Activated CD4-positive, alpha-beta T cell treated with anti-CD3 and anti-CD28 coated beads, Interleukin-10, Interleukin-2, amounts not matched to agents 100 ng/mL and 50 ng/mL, durations not matched to agents 16 hours and 8 hours (primary cell): ENCODE measurements at regions not wholly inside any gene's neighbourhood (a gene's known extent, or its start where the extent isn't known, plus 50 kb on each side); places are given as distances from the start of the nearest gene placed in this dataset.
"Not testable (repeated sequence)": the region's sequence is repeated elsewhere in the genome, so short reads cannot be mapped to it uniquely, and the experiment has no call there.

Source experiments
- DNase-seq: peaks from one replicate; pipeline ENCODE4 v3.0.0-alpha.2; 2020

DNA sequence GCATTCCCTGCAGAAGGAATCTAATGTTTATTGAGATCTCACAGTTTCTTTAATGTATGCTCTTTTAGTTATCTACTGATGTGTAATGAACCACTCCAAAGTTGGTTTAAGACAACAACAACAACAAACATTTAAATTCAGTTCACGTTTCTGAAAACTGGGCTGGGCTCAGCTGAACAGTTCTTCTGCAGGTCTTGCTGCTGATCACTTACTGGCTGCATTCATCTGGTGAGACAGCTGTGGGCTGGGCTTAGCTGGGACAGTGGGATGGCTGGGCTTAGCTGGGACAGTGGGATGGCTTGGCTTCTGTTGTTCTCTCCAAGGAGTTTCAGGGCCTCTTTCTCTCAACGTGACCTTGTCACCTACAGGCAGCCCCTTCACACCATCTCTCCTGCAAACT is 544.3 kb upstream of the CDH5 start:
- no peak for DNase-seq

DNA sequence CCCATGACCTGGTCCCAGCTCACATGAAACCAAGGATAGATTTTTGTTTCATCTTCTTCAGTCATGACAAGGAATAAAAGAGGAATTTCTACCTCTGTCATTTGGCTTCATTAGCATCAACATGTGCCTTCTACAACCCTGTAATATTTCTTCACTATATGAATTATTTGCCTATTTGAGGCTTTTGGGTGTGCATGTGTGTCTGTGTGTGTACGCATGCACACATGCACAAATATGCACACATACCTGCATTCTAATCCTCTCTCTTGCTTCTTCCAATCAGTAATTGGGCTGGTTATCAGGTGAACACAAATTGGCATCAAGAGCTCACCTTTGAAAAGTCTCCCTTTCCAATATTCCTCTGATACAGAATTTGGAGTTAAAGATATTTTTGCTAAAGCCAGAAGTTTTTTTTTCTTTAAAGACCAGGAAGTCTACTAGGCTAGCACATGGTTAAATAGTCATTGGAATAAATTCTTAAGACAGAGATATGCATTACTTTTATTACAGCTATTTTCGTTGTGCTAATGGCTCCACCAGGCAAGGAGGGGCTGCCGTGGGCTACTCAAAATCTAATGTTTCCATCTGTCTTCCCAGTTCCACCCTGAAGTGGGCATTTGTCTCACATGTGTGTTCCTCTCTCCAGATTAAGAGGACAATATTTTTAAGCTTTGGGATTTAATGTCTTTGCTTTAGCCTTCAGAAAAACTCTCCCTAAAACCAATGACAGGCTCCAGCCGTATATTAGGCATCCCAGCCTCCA is 547.2 kb upstream of the CDH5 start:
- no peak for DNase-seq

DNA sequence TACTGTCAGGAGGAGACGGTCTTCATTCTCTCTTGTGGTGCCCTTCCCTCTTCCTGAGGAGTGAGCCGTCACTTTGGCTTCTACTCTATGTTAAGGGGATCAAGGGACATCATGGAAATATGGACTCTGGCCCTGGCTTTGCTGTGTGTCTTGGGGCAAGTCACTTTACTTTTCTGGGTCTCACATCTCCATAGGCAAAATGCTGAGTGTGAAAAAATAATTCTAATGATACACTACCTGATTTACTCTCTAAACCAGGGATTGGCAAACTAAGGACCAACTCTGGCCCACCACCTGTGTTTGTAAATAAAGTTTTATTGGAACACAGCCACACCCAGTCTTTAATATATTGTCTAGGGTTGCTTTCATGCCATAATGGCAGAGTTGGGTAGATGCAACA is 548.7 kb upstream of the CDH5 start:
- DNase-seq: no peak

DNA sequence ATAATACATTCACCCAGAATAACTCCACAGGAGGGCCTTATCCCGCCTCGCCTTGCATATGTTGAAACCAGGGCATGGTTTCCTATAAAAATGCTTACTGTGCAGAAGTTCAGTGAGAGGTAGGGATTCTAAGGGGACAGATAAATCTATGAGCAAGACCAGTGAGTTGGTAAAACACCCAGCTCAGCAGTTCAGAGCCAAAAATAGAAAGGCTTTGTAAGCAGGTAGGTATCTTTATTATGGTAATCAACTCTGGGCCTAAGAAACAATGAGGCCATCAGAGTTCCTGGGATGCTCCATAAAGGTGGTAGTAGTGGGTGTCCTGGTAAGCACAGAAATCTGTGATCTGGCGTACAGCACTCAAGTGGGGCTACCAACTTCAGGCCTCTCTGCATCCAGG is 549.4 kb upstream of the CDH5 start:
- DNase-seq: no peak

DNA sequence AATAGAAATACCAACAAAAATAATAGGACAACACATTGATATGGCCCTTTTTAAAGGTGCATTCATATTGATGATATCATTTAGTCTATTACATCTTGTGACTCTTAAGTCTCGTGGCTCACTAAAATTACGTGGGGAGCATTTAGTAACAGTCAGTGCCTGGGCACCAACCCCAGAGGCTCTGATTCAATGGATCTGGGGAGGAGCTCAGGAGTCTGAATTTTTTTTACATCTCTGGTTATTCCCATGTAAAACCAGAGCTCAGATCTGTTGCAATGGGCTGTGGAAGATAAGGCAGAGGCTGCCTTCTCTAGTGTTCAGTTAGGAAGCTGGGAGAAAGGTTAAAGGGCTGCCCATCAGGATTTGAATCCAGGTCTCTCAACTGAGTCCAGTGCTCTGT is 549.9 kb upstream of the CDH5 start:
- DNase-seq: no peak

DNA sequence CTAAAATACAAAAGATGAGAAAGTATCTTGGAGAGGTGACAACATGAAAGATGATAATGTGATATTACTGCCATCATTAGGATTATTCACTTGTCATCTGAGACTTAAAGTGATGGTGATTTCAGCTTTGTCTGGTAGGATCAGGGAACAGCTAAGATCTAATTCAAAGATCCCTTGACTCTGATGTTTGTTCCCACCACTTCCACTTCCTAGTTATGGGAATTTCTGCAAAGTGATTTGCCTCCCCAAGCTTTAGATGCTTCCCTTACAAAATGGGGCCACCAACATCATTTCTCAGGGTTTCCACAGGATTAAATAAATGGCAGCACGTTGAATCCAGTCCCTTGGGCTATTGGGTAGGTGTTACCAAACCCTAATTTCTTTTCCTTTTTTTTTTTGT is 550.8 kb upstream of the CDH5 start:
- no peak for DNase-seq

DNA sequence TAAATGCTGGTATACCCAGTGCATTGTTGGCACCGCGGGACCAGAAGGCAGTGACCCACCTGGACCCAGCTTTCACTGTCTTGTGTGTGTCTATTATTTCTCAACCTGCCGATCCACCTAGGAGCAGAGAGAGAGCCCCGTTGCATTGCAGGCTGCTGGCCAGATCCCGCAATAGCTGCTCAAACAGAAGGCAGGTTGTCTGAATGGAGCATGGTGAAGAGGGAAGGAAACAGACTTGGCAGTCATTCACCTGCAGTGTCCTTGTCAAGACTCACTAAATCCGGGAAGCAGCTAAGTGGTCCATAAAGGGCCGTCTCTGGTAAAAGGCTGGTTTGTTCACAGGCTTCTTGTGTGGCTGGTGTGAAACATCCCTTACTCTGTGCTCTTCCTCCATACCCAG is 552.6 kb upstream of the CDH5 start:
- not testable (repeated sequence) for DNase-seq

DNA sequence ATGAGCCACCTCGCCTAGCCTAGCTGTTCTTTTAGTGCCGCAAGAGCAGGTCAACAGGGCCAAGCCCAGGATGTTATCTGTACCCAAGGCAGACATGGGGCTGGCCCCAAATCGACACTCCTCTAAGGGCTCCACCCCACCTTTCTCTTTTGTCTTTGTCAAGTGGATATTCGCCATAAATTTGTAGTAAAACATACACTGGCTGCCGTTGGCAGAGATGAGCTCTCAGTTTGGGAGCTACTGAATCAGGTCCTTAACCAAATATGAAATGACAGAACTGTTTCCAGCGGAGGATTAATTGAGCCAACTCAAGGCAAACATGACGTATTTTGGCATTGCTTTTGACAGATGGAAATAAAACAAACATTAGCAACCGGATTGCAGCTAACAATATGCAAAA is 556.9 kb upstream of the CDH5 start:
- DNase-seq: no peak

DNA sequence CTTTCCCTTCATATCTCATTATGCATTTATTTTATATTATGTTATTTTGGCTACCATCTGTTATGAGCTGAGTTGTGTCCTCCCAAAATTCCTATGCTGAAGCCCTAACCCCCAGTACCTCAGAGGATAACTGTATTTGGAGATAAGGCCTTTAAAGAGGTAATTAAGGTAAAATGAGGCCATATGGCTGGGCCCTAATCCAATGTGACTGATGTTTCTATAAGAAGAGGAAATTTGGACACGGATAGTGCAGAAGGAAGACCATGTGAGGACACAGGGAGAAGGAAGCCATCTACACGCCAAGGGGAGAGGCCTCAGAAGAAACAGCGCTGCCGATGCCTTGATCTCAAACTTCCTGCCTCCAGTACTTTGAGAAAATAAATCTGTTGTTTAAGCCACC is 557.7 kb upstream of the CDH5 start:
- DNase-seq: no peak

DNA sequence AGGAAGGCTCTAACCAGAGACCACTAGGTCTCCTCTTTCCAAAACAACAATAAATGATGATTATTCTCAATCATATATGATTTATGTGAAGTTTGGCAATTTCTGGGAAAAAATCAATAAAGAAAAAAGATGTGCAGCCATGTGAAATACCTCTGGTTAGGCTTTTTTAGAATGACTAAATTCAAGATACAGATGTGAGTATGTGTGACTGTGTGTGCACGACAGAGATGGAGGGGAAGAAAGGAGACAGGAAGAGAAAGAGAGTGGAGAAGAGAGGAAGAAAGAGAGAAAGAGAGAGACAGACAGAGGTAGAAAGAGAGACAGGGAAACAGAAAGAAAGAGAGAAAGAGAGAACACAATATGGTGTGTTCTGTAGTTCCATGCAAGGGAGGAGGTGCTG is 558.6 kb upstream of the CDH5 start:
- DNase-seq: no peak

DNA sequence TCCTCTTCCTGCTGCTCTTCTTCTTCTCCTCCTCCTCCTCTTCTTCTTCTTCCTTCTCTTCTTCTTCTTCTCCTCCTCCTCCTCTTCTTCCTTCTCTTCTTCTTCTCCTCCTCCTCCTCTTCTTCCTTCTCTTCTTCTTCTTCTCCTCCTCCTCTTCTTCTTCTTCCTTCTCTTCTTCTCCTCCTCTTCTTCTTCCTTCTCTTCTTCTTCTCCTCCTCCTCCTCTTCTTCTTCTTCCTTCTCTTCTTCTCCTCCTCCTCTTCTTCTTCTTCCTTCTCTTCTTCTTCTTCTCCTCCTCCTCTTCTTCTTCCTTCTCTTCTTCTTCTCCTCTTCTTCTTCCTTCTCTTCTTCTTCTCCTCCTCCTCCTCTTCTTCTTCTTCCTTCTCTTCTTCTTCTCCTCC is 560.8 kb upstream of the CDH5 start:
- DNase-seq: not testable (repeated sequence)

DNA sequence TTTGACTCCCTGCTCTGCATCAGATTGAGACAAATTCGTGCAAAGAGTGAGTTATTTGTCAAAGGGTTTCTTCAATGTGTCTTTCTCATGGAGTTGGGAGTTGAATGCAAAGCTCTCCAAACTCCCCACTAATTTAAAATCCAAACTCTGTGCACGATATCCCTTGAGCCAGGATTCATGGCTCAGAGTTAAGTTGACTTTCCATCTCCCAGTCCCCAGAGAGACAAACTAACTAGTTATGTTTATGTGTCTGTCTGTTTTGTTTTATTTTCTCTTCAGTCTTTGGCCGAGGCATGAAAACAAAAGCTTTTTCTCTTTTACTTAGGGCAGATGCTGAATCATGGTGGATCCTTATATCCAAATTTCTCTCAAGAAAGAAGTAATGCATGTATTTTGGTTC is 570.0 kb upstream of the CDH5 start:
- no peak for DNase-seq

DNA sequence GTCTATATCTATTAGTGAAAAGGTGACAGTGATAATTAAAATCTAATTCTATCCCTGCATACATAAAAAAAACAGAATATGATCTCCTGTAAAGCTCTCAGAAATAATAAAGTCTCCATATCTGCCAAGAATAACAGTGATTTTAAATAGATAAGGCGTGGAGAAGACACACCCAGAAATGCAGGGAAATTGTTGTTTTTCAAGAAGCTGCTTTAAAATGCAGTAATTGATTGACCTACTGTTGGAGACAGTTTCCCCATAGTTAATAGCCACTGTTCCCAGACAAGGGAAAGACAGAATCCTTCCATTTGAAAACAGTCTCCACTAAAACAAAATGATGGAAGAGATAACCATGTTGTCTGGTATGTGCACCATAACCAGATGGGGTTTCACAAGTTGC is 571.5 kb upstream of the CDH5 start:
- no peak for DNase-seq

DNA sequence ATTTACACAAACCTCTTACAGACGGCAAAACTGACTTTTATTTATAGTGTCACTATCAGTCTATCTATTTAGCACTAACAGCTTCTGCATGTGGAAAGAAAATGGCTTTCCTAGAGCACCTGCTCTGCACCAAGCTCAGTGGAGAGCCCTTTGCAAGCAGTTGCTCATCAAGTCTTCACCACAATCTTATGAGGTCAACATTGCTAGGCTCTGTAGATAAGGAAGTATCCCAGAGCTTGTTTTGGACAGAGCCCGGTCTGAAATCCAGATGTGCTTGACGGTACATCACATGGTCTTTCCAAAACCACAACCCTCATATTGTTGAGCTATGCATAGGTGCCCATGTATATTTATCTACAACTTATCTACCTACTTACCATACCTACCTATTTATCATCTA is 572.7 kb upstream of the CDH5 start:
- no peak for DNase-seq

DNA sequence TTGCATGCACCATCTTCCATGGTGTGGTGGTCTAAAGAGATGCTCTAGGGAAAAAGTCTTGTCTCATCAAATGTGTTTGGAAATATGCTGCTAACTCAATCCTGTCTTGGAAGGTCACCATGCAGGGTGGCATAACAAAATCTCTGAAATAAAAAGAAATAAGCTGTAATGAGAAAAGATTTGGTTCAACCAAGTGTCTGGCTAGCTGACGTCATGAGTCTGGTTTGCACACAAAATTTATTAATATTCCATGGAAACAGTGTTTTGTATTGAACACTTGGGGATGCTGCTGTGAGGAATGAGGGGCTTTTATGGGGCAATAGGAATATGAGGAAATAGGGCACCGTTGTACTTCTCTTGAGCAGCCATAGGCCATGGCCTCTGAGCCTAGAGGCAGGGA is 575.7 kb upstream of the CDH5 start:
- no peak for DNase-seq

DNA sequence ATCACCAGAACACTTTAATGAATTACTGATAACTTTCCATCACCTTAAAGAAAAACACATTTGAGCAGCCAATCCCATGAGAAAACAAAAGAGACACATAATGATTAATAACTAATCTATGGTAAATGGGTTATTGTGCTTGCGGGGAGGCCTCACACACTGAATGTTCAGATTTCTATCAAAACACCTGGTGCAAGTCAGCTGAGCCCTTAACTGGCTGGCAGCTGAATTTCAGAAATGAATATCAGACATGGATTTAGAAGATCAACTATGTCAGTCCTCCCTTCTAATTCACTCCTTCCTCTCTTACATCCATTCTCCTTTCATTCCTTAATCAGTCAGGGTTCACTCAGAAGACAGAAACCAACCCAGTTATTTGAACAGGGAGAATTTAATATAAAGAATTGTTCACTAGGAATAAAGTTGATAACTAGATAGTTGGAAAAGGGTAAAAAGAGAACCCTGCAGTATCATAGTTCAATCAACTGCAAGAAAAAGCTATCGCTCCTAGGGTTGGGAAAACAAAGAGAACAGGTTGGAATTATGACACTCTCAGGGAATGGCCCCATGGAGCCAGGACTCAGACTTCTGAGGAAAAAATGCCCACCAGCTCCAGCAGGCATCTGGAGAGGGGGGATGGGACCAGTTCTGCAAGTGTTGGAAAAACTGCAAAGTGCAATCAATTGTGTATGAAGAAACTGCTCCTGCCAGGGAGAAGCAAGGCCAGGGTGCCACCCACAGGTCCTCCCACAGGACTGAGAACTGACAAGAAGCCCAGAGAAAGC is 577.1 kb upstream of the CDH5 start:
- no peak for DNase-seq

DNA sequence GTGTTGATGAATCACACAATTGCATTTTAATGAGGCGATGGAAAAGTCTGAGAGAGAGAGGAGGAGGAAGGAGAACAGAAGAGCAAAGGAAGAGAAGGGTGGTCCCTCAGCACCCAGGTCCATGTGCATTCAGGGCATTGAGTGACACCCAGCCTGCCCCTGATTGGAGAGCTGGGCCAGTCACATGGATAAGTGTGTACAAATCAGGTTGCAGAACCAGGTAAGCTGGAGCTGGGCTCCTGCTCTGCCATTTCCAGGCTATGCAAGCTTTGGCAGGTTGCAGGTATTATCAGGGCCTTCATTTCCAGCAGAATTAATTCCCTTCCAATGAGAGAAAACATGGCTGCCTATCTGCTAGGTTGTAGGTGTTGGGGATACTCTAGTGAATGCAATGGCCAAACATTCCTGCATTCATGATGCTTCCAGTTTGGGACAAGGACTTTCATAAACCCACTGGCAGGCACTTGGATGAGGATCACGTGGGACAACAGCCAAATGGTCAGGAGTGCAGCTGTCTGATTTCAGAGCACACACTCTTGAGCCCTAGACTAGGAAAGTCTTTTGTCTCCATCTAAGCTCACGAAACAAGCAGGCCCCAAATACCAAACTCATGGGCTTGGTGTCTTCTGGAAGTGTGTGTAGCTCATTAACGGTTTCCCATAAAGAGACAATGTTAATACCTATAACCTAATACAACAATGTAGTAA is 577.9 kb upstream of the CDH5 start:
- DNase-seq: no peak

DNA sequence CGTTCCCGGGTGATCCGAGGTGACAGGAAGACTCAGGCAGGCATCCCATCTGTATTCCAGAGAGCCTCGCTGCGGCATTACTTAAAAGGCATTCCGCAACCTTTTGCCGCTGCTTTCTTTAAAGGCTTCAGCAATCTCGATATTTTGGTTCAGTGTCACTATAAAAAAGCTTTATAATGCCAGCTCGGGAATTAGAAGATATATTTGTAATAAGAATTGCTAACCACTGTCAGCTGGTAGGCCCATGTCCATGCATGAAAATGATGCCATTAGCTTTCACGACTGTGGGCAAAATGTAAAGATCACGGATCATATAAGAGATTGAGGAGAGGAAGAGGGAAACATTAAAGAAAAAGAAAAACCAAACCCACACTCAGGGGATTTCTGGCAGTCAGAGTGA is 578.6 kb upstream of the CDH5 start:
- DNase-seq: no peak

DNA sequence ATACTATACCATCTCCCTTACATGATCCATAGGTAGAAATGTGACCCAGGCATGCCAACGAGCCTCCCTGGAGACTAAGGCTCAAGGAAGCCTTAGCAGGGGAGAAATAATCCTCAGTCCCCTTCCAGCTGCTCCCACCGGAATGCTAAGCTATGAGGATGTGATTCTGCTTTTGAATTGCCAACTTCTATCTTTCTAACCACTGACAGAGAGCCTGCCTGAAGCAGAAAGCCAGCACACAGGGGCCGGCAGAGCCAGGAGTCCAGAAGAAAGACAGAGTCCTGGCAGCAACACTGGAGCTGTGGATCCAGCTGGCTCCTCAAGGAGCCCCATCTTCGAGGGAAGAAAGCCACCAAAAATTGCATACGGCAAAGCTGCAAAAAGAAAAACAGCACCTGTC is 579.6 kb upstream of the CDH5 start:
- DNase-seq: no peak

DNA sequence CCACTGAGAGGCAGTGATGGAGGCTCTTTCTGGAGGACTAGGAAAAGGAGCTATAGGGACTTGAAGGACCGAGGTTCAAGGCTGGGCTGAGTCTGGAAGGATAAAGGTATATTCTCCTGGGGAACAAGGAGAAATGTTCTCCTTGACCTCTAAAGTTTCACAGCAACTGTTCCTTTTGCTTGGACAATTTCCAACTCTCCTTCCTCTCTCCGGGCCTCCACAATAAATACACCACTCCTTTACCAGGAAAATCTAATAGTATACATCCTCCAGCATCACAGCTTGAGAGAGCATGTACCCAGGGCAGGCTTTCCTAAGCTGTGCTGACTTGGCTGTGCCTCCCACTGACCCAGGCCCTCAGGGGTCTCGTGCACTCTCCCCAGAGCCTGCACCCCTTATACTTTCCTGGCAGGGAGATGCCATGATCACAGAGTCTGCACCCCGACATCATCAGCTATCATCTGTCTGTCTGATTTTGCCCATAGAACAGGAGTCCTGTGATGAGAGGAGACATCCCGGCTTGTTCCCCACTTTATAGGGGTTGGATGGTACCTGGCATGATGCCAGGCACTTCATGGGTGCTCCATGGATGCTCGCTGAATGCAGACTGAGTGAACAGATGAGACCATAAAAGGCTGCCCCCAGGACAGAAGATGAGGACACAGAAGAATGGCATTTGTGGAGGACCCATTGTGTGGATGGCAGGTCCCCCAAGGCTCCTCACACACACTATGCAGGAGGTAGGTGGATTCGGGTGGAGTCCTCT is 582.6 kb upstream of the CDH5 start:
- no peak for DNase-seq

DNA sequence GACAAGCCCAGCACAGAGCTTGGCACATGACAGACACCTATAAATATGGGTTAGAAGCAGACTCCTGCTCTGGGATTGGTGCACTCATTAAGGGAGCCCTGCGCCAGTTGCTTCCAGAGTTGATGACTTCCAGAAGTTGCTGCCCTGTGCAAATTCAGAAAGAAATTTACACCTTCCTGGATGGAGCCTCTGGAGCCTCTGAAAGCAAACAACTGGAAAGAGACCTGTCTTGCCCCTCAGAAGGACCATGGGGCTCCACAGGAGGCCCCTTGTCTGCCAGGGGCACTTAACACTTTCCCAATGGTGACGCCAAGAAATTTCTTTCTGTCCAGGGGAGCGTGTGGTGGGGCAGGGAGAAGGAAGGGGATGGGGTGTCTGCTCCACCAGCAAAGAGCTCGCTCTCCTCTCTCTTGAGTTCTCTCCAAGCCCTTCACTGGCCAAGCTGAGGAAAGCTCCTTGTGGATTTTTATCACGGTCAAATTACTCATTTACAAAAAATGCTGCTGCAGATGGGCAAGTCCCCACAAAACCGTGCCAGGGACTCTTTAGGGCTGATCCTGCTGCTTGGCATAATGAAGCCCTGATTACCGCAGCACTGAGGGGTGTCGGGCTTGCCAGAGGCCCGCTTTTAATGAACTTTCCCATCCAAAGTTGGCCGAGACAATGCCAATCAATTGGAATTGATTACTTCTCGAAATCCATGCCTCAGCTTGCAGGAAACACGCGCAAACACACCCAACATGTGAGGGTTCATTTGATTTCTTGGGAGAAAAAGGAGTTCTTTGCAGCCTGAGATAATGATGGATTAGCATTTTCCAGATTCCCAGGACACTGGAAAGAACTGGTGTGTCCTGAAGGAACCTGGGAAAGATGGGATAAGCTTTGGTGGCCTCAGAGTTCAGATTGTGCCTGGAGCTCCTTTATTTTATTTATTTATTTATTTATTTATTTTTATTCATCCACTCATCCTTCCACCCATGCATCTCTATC is 583.6 kb upstream of the CDH5 start:
- no peak for DNase-seq

DNA sequence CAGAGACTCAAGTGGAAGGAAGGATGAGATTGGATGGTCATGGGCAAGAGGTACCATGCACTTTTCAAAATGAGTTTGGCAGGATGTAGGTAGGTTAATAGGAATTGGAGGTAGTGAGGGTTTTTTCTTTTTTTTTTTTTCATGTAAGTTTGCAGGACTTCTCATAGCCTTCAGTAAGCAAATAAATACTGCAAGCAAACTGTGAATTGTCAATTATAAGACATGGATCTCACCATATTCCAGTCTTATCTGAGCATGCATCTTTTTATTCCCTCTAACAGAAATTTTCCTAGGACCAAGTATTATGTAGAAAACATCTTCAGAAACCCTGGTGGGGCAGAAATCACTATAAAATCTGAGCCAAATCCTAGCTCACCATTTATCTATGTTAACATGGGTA is 584.6 kb upstream of the CDH5 start:
- DNase-seq: no peak
